ENCODE measurements at regions not wholly inside any gene's neighbourhood (a gene's known extent, or its start where the extent isn't known, plus 50 kb on each side); places are given as distances from the start of the nearest gene placed in this dataset.

GRCh38 chr12:131345521-131346436 lies 365.1 kb upstream of the SFSWAP start:
- WGBS (ENCODE audit: low lambda C conversion rate, missing lambda C conversion rate) = 88% methylated on average over 19 of the region's 19 CpGs

GRCh38 chr12:131346555-131347344 lies 364.1 kb upstream of the SFSWAP start:
- Histone ChIP-seq H4K20me1 (ENCODE audit: insufficient read depth, poor library complexity, severe bottlenecking) (no peaks in the 10 kb centered on the region), H3K4me1 (ENCODE audit: insufficient read depth) (no peaks in the 10 kb centered on the region), H3K27ac (no peak overlapping the region), H2AFZ (no peak overlapping the region), H3K79me2 (no peaks in the 10 kb centered on the region), H3K9me2 (replicated peaks; ENCODE audit: insufficient read depth) (no peaks in the 10 kb centered on the region), H3K4me3 (no peak overlapping the region), H3K9me3 (ENCODE audit: low read depth) (no peaks in the 10 kb centered on the region), H3K4me2 (no peak overlapping the region), H3K36me3 (replicated peaks; ENCODE audit: insufficient read depth, low read depth) (no peaks in the 10 kb centered on the region), H3K27me3 (peaks cover 8% of the 10 kb centered on the region)
- TF ChIP-seq EZH2phosphoT487 (IDR thresholded peaks at IDR 0.05; ENCODE audit: low read depth, severe bottlenecking, unreplicated experiment) = no peak
- no peak for TF ChIP-seq CTCF (IDR thresholded peaks at IDR 0.05; ENCODE audit: poor library complexity)
- TF ChIP-seq EZH2 (IDR thresholded peaks at IDR 0.05; ENCODE audit: borderline replicate concordance) = no peak
- WGBS (ENCODE audit: low lambda C conversion rate, missing lambda C conversion rate) = 60% methylated on average over 15 of the region's 17 CpGs
- DNase-seq (ENCODE audit: low spot score) = no peak

More at GRCh38 chr12:131345521-131346436, 365.1 kb upstream of the SFSWAP start:
- Histone ChIP-seq H3K79me2 (no peaks in the 10 kb centered on the region), H3K36me3 (replicated peaks; ENCODE audit: insufficient read depth, low read depth) (no peaks in the 10 kb centered on the region), H3K9me3 (ENCODE audit: low read depth) (no peaks in the 10 kb centered on the region), H3K4me3 (no peak overlapping the region), H2AFZ (no peak overlapping the region), H3K9me2 (replicated peaks; ENCODE audit: insufficient read depth) (no peaks in the 10 kb centered on the region), H3K4me2 (no peak overlapping the region), H3K4me1 (ENCODE audit: insufficient read depth) (no peaks in the 10 kb centered on the region), H4K20me1 (ENCODE audit: insufficient read depth, poor library complexity, severe bottlenecking) (no peaks in the 10 kb centered on the region), H3K27ac (no peak overlapping the region), H3K27me3 (peaks cover 8% of the 10 kb centered on the region)
- TF ChIP-seq EZH2phosphoT487 (IDR thresholded peaks at IDR 0.05; ENCODE audit: low read depth, severe bottlenecking, unreplicated experiment) (no peak), CTCF (IDR thresholded peaks at IDR 0.05; ENCODE audit: poor library complexity) (no peak), EZH2 (IDR thresholded peaks at IDR 0.05; ENCODE audit: borderline replicate concordance) (no peak)
- DNase-seq (ENCODE audit: low spot score) = no peak

GRCh38 chr12:131347345-131347714 lies 363.6 kb upstream of the SFSWAP start:
- Histone ChIP-seq H3K79me2 (no peaks in the 10 kb centered on the region), H2AFZ (no peak overlapping the region), H3K4me3 (no peak overlapping the region), H3K27me3 (peaks cover 8% of the 10 kb centered on the region), H3K4me1 (ENCODE audit: insufficient read depth) (no peaks in the 10 kb centered on the region), H4K20me1 (ENCODE audit: insufficient read depth, poor library complexity, severe bottlenecking) (no peaks in the 10 kb centered on the region), H3K4me2 (no peak overlapping the region), H3K9me3 (ENCODE audit: low read depth) (no peaks in the 10 kb centered on the region), H3K36me3 (replicated peaks; ENCODE audit: insufficient read depth, low read depth) (no peaks in the 10 kb centered on the region), H3K27ac (no peak overlapping the region), H3K9me2 (replicated peaks; ENCODE audit: insufficient read depth) (no peaks in the 10 kb centered on the region)
- 81% methylated on average over 11 of the region's 11 CpGs for WGBS (ENCODE audit: low lambda C conversion rate, missing lambda C conversion rate)
- no peak for DNase-seq (ENCODE audit: low spot score)
- TF ChIP-seq EZH2 (IDR thresholded peaks at IDR 0.05; ENCODE audit: borderline replicate concordance) = no peak
- TF ChIP-seq CTCF (IDR thresholded peaks at IDR 0.05; ENCODE audit: poor library complexity) = no peak
- TF ChIP-seq EZH2phosphoT487 (IDR thresholded peaks at IDR 0.05; ENCODE audit: low read depth, severe bottlenecking, unreplicated experiment) = no peak
